ENCODE measurements at regions not wholly inside any gene's neighbourhood (a gene's known extent, or its start where the extent isn't known, plus 50 kb on each side); places are given as distances from the start of the nearest gene placed in this dataset.
"Not testable (repeated sequence)": the region's sequence is repeated elsewhere in the genome, so short reads cannot be mapped to it uniquely, and the experiment has no call there.

- peak; percentile 29 for DNase-seq (ENCODE audit: low read depth)
Measured at GRCh38 chr1:221025956-221026355, 146.7 kb downstream of the HLX start.

GRCh38 chr1:221029981-221030649 is 150.9 kb downstream of the HLX start:
- DNase-seq (ENCODE audit: low read depth) = no peak

GRCh38 chr1:221030990-221031389 is 151.7 kb downstream of the HLX start:
- no peak for DNase-seq (ENCODE audit: low read depth)

- no peak for DNase-seq (ENCODE audit: low read depth)
Measured at GRCh38 chr1:221031458-221032203, 152.4 kb downstream of the HLX start.

- DNase-seq (ENCODE audit: low read depth) = no peak
Measured at GRCh38 chr1:221032204-221032585, 153.0 kb downstream of the HLX start.

- no peak for DNase-seq (ENCODE audit: low read depth)
Measured at GRCh38 chr1:221032637-221033280, 153.5 kb downstream of the HLX start.

GRCh38 chr1:221035662-221036153 is 156.5 kb downstream of the HLX start:
- DNase-seq (ENCODE audit: low read depth) = peak; percentile 91

- peak; percentile 87 for DNase-seq (ENCODE audit: low read depth)
Measured at GRCh38 chr1:221039616-221040015, 160.4 kb downstream of the HLX start.

GRCh38 chr1:221040101-221040500 is 160.9 kb downstream of the HLX start:
- no peak for DNase-seq (ENCODE audit: low read depth)

GRCh38 chr1:221040691-221041285 is 161.5 kb downstream of the HLX start:
- DNase-seq (ENCODE audit: low read depth) = peak; percentile 81

GRCh38 chr1:221044538-221044937 is 165.3 kb downstream of the HLX start:
- DNase-seq (ENCODE audit: low read depth) = no peak

- DNase-seq (ENCODE audit: low read depth) = no peak
Measured at GRCh38 chr1:221045151-221045550, 165.9 kb downstream of the HLX start.

- peak; percentile 52 for DNase-seq (ENCODE audit: low read depth)
Measured at GRCh38 chr1:221045842-221046831, 166.9 kb downstream of the HLX start.

- DNase-seq (ENCODE audit: low read depth) = not testable (repeated sequence)
Measured at GRCh38 chr1:221051391-221051790, 172.1 kb downstream of the HLX start.

GRCh38 chr1:221053889-221054288 is 174.6 kb downstream of the HLX start:
- no peak for DNase-seq (ENCODE audit: low read depth)

GRCh38 chr1:221059506-221059905 is 180.3 kb downstream of the HLX start:
- no peak for DNase-seq (ENCODE audit: low read depth)

- DNase-seq (ENCODE audit: low read depth) = no peak
Measured at GRCh38 chr1:221063651-221064050, 184.4 kb downstream of the HLX start.

- DNase-seq (ENCODE audit: low read depth) = no peak
Measured at GRCh38 chr1:221066351-221067001, 187.2 kb downstream of the HLX start.

- DNase-seq (ENCODE audit: low read depth) = no peak
Measured at GRCh38 chr1:221067721-221068120, 188.5 kb downstream of the HLX start.

- DNase-seq (ENCODE audit: low read depth) = no peak
Measured at GRCh38 chr1:221069178-221069903, 190.1 kb downstream of the HLX start.

Measured in RPMI7951 (cell line).